Hepatocyte (in vitro differentiated cells): ENCODE measurements at regions not wholly inside any gene's neighbourhood (a gene's known extent, or its start where the extent isn't known, plus 50 kb on each side); places are given as distances from the start of the nearest gene placed in this dataset.

Source experiments
- DNase-seq: peaks from one replicate; pipeline ENCODE4 v3.0.0-alpha.2; 2016; ENCODE audit warnings: low spot score
- H2AFZ ChIP-seq: fragments of 200-600 bp; sonication (generic); 2 replicates; pipeline ENCODE4 v1.6.0; 2016; ENCODE audit warnings: antibody characterized with exemption, mild to moderate bottlenecking
- H3K27ac ChIP-seq: fragments of 200-600 bp; sonication (generic); 2 replicates; pipeline ENCODE4 v1.5.1; 2016; ENCODE audit warnings: mild to moderate bottlenecking
- H3K27me3 ChIP-seq: fragments of 200-600 bp; sonication (generic); 2 replicates; pipeline ENCODE4 v1.6.1; 2016
- H3K36me3 ChIP-seq: fragments of 200-600 bp; sonication (generic); replicated peaks from 2 replicates; pipeline ENCODE4 v1.5.1; 2016; ENCODE audit warnings: low read depth; ENCODE audit not compliant: insufficient read depth
- H3K4me1 ChIP-seq: fragments of 200-600 bp; sonication (generic); 2 replicates; pipeline ENCODE4 v1.5.1; 2016; ENCODE audit warnings: mild to moderate bottlenecking, moderate library complexity; ENCODE audit not compliant: insufficient read depth
- H3K4me2 ChIP-seq: fragments of 200-600 bp; sonication (generic); 2 replicates; pipeline ENCODE4 v1.6.0; 2016
- H3K4me3 ChIP-seq: fragments of 200-600 bp; sonication (generic); 2 replicates; pipeline ENCODE4 v1.5.1; 2016; ENCODE audit warnings: mild to moderate bottlenecking
- H3K79me2 ChIP-seq: fragments of 200-600 bp; sonication (generic); 2 replicates; pipeline ENCODE4 v1.6.0; 2017; ENCODE audit warnings: mild to moderate bottlenecking
- H3K9me2 ChIP-seq: fragments of 200-600 bp; sonication (generic); replicated peaks from 2 replicates; pipeline ENCODE4 v1.6.0; 2017; ENCODE audit warnings: mild to moderate bottlenecking; ENCODE audit not compliant: insufficient read depth
- H3K9me3 ChIP-seq: fragments of 200-600 bp; sonication (generic); 2 replicates; pipeline ENCODE4 v1.5.1; 2016; ENCODE audit warnings: low read depth, mild to moderate bottlenecking
- H4K20me1 ChIP-seq: fragments of 200-600 bp; sonication (generic); 2 replicates; pipeline ENCODE4 v1.6.0; 2016; ENCODE audit warnings: mild to moderate bottlenecking; ENCODE audit not compliant: insufficient read depth, poor library complexity, severe bottlenecking
- CTCF ChIP-seq: fragments of 200-600 bp; sonication (generic); IDR thresholded peaks from 2 replicates; pipeline ENCODE4 v1.5.1; 2016; ENCODE audit warnings: antibody characterized with exemption, mild to moderate bottlenecking; ENCODE audit not compliant: poor library complexity
- EZH2 ChIP-seq: fragments of 200-600 bp; sonication (generic); IDR thresholded peaks from 2 replicates; pipeline ENCODE4 v1.6.1; 2016; ENCODE audit warnings: antibody characterized with exemption, mild to moderate bottlenecking, borderline replicate concordance
- EZH2phosphoT487 ChIP-seq: fragments of 200-600 bp; sonication (generic); IDR thresholded peaks from one replicate; pipeline ENCODE4 v1.6.1; 2018; ENCODE audit warnings: antibody characterized with exemption, mild to moderate bottlenecking, low read depth, moderate library complexity; ENCODE audit not compliant: unreplicated experiment, severe bottlenecking
- WGBS: methylation state at CpG from one replicate; pipeline ENCODE4 v1.1.6; 2016; ENCODE audit warnings: low lambda C conversion rate; ENCODE audit errors: missing lambda C conversion rate; 5-methylcytosine and 5-hydroxymethylcytosine counted together

GRCh38 chr5:57383093-57383861 is 99.3 kb downstream of the ACTBL2 start:
- peak; percentile 21 for TF ChIP-seq CTCF
- TF ChIP-seq EZH2, result no peak
- H3K27ac ChIP-seq, result peak overlapping the region; percentile 62

GRCh38 chr5:57382655-57383054 is 100.0 kb downstream of the ACTBL2 start:
- Histone ChIP-seq H3K4me2 (no peak overlapping the region), H3K79me2 (no peaks in the 10 kb centered on the region), H3K4me1 (no peaks in the 10 kb centered on the region), H2AFZ (no peak overlapping the region), H3K27ac (peak overlapping the region; percentile 35), H4K20me1 (no peaks in the 10 kb centered on the region), H3K9me2 (no peaks in the 10 kb centered on the region), H3K27me3 (no peaks in the 10 kb centered on the region), H3K9me3 (no peaks in the 10 kb centered on the region), H3K36me3 (no peaks in the 10 kb centered on the region), H3K4me3 (no peak overlapping the region)
- WGBS, result 76% methylated on average over 2 of the region's 2 CpGs
- no peak for DNase-seq
- TF ChIP-seq EZH2phosphoT487, result no peak
- no peak for TF ChIP-seq CTCF
- TF ChIP-seq EZH2, result no peak

More at GRCh38 chr5:57383093-57383861, 99.3 kb downstream of the ACTBL2 start:
- H3K4me3 ChIP-seq, result no peak overlapping the region
- H3K4me2 ChIP-seq, result peak overlapping the region; percentile 60
- H3K9me3 ChIP-seq, result no peaks in the 10 kb centered on the region
- 20% methylated on average over 9 of the region's 9 CpGs for WGBS
- H3K9me2 ChIP-seq, result no peaks in the 10 kb centered on the region
- no peak overlapping the region for H2AFZ ChIP-seq
- H3K36me3 ChIP-seq, result no peaks in the 10 kb centered on the region
- peak; percentile 80 for DNase-seq
- H3K27me3 ChIP-seq, result no peaks in the 10 kb centered on the region
- no peaks in the 10 kb centered on the region for H3K79me2 ChIP-seq
- no peaks in the 10 kb centered on the region for H3K4me1 ChIP-seq
- no peaks in the 10 kb centered on the region for H4K20me1 ChIP-seq

- H3K79me2 ChIP-seq, result no peaks in the 10 kb centered on the region
- H3K4me2 ChIP-seq, result no peak overlapping the region
- H3K9me2 ChIP-seq, result no peaks in the 10 kb centered on the region
- peak overlapping the region; percentile 42 for H3K27ac ChIP-seq
- H3K4me3 ChIP-seq, result no peak overlapping the region
- no peak overlapping the region for H2AFZ ChIP-seq
- H4K20me1 ChIP-seq, result no peaks in the 10 kb centered on the region
- WGBS, result 61% methylated on average over 2 of the region's 2 CpGs
- H3K27me3 ChIP-seq, result peaks cover 2% of the 10 kb centered on the region
- no peak for TF ChIP-seq EZH2
- H3K9me3 ChIP-seq, result no peaks in the 10 kb centered on the region
- DNase-seq, result no peak
- H3K36me3 ChIP-seq, result no peaks in the 10 kb centered on the region
- peaks cover 11% of the 10 kb centered on the region for H3K4me1 ChIP-seq
Observed at GRCh38 chr5:57370376-57370775, 112.2 kb downstream of the ACTBL2 start.

- Histone ChIP-seq H3K27ac (peak overlapping the region; percentile 68), H3K4me2 (no peak overlapping the region), H3K4me3 (no peak overlapping the region), H2AFZ (no peak overlapping the region), H3K9me2 (no peaks in the 10 kb centered on the region), H3K27me3 (no peaks in the 10 kb centered on the region), H4K20me1 (no peaks in the 10 kb centered on the region), H3K79me2 (no peaks in the 10 kb centered on the region), H3K4me1 (peaks cover 11% of the 10 kb centered on the region), H3K9me3 (no peaks in the 10 kb centered on the region), H3K36me3 (no peaks in the 10 kb centered on the region)
- 51% methylated on average over 3 of the region's 3 CpGs for WGBS
- DNase-seq, result no peak
- TF ChIP-seq EZH2 (no peak), EZH2phosphoT487 (peak; percentile 49), CTCF (no peak)
Observed at GRCh38 chr5:57368010-57368409, 114.6 kb downstream of the ACTBL2 start.
